Activated T-cell treated with anti-CD3 and anti-CD28 coated beads, Interleukin-2, amount 50 U/mL, for 24 hours (primary cell): ENCODE measurements at regions not wholly inside any gene's neighbourhood (a gene's known extent, or its start where the extent isn't known, plus 50 kb on each side); places are given as distances from the start of the nearest gene placed in this dataset.

Experiments
- DNase-seq: peaks from one replicate; pipeline ENCODE4 v3.0.0-alpha.2; 2020
- H3K27ac Mint-ChIP-seq: 2 replicates; pipeline ENCODE4 v1.8.0; 2020; ENCODE audit warnings: mild to moderate bottlenecking, mixed read lengths
- H3K27me3 Mint-ChIP-seq: 2 replicates; pipeline ENCODE4 v1.8.0; 2020; ENCODE audit warnings: mixed read lengths
- H3K36me3 Mint-ChIP-seq: 2 replicates; pipeline ENCODE4 v1.8.0; 2020; ENCODE audit warnings: low read depth, mixed read lengths
- H3K4me1 Mint-ChIP-seq: 2 replicates; pipeline ENCODE4 v1.8.0; 2020; ENCODE audit warnings: low read depth, mixed read lengths
- H3K4me3 Mint-ChIP-seq: 2 replicates; pipeline ENCODE4 v1.8.0; 2020; ENCODE audit warnings: mild to moderate bottlenecking, moderate library complexity, mixed read lengths
- H3K9me3 Mint-ChIP-seq: 2 replicates; pipeline ENCODE4 v1.8.0; 2020; ENCODE audit warnings: mixed read lengths

DNA sequence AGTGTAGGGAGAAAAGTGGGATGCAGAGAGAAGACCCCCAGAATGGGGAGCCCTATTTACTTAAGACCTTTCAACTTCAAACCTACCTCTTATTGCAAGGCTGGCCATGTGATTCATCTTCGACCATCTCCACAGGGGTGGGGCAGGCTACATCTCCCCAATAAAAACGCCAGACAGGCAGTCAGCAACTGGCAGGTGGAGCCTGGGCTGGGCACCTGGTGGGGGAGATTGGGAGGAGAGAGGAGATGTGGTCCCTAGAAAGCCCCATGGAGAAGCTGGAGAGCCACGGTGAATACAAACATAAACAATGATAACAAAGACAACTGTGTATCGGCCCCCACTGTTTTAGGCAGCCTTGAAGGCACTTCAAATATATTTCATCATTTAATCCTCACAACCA, 336.7 kb upstream of the PROX1 start:
- H3K9me3 Mint-ChIP-seq: no peaks in the 10 kb centered on the region
- H3K4me1 Mint-ChIP-seq: no peaks in the 10 kb centered on the region
- H3K4me3 Mint-ChIP-seq: no peak overlapping the region
- H3K27ac Mint-ChIP-seq: no peak overlapping the region
- peaks cover 11% of the 10 kb centered on the region for H3K27me3 Mint-ChIP-seq
- no peak for DNase-seq
- H3K36me3 Mint-ChIP-seq: no peaks in the 10 kb centered on the region

DNA sequence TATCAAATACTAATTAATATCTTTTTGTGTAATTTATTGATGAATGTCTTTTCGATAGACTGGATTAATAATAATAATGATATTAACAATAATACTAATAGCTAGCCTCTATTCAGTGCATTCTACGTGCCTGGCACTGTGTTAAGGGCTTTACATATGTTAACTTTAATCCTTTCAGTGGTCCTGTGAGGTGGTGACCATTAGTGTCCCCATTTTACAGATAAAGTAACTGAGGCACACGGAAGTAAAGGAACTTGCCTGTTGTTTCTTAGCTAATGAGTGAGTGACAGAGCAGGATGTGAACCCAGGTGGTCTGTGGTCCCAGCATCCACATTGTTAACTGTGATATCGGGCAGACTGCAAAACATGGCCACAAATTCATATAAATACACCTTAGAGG, 335.7 kb upstream of the PROX1 start:
- Mint-ChIP-seq H3K9me3 (no peaks in the 10 kb centered on the region), H3K27me3 (peaks cover 7% of the 10 kb centered on the region), H3K36me3 (no peaks in the 10 kb centered on the region), H3K4me3 (no peak overlapping the region), H3K27ac (no peak overlapping the region), H3K4me1 (no peaks in the 10 kb centered on the region)
- DNase-seq: no peak

DNA sequence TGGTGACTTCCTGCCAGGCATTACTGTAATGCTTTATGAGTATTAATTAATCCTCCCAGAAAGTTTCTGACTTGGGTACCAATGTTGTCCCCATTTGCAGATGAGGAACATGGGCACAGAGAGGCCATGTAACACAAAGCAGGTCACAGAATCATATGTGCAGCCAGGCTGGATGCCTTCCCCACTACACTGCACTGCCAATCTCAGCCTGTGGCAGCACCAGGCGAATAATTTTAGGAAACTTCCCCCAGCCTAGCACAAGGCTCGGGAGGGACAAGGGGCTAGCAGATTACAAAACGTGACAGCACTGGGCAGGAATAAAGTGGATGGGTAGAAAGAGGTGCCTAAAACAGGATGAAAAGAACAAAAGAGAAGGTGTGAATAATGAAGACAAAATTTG, 331.7 kb upstream of the PROX1 start:
- no peaks in the 10 kb centered on the region for H3K4me1 Mint-ChIP-seq
- no peaks in the 10 kb centered on the region for H3K9me3 Mint-ChIP-seq
- no peak overlapping the region for H3K4me3 Mint-ChIP-seq
- H3K27me3 Mint-ChIP-seq: no peaks in the 10 kb centered on the region
- DNase-seq: no peak
- H3K27ac Mint-ChIP-seq: no peak overlapping the region
- H3K36me3 Mint-ChIP-seq: no peaks in the 10 kb centered on the region

DNA sequence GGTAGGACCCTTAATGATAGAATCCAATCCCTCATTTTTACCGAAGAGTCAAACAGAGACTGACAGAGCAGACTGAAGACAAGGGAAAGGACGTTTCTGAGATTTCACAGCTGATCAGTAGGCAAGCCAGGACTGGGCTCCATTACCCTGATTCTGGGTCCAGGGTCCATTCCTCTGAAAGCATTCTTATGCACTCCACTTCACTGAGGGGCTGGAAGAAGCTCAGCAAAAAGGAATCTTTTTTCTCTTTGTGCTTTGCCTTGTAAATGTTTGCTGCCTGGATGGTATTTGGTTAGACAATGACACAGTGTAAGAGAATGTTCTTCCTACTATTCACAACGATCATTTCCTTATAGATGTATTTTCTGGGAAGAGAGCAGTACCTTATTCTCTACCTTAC, 331.3 kb upstream of the PROX1 start:
- no peaks in the 10 kb centered on the region for H3K4me1 Mint-ChIP-seq
- H3K4me3 Mint-ChIP-seq: no peak overlapping the region
- H3K9me3 Mint-ChIP-seq: no peaks in the 10 kb centered on the region
- no peaks in the 10 kb centered on the region for H3K36me3 Mint-ChIP-seq
- H3K27me3 Mint-ChIP-seq: no peaks in the 10 kb centered on the region
- H3K27ac Mint-ChIP-seq: no peak overlapping the region
- no peak for DNase-seq

DNA sequence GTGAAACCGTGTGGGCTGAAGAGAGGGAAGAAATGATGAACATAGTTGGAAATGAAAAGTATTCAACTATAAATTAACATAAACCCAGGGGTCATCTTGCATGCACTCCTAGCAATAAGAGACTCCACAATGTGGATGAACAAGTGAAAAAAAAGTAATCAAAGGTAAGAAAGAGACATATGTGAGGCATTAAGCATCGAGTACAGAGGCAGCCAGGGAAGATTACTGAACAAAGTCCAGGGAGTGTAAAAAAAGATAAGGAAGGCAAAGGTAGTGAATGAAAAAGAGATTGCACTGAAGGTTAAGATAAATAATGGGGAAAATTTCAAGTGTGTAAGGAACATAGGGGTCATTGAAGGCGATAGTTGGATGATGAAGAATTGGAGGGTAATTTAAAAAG, 330.8 kb upstream of the PROX1 start:
- no peak overlapping the region for H3K27ac Mint-ChIP-seq
- H3K4me1 Mint-ChIP-seq: no peaks in the 10 kb centered on the region
- H3K27me3 Mint-ChIP-seq: no peaks in the 10 kb centered on the region

DNA sequence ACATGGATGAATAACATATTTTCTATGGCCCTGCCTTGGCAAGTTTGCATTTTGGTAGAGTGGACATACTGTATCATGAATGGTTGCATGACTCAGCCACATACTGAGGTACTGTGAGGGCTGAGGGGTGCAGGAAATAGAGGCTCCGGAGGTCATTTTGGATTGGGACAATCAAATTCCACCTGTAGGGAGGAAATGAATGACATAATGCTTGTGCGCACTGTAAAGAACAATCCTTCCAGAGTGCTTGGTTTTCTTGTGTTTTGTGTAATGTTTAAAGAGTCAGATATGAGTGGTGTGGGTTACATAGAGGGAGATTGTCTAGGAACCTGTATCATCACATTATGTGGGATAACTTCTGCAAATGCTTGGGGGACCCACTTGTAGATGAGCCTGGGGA, 329.9 kb upstream of the PROX1 start:
- Mint-ChIP-seq H3K9me3 (no peaks in the 10 kb centered on the region), H3K4me3 (no peak overlapping the region), H3K4me1 (no peaks in the 10 kb centered on the region), H3K36me3 (no peaks in the 10 kb centered on the region), H3K27ac (no peak overlapping the region), H3K27me3 (peaks cover 4% of the 10 kb centered on the region)
- DNase-seq: no peak

More for the DNA sequence above, 330.8 kb upstream of the PROX1 start:
- H3K4me3 Mint-ChIP-seq: no peak overlapping the region
- no peak for DNase-seq
- no peaks in the 10 kb centered on the region for H3K9me3 Mint-ChIP-seq
- H3K36me3 Mint-ChIP-seq: no peaks in the 10 kb centered on the region

DNA sequence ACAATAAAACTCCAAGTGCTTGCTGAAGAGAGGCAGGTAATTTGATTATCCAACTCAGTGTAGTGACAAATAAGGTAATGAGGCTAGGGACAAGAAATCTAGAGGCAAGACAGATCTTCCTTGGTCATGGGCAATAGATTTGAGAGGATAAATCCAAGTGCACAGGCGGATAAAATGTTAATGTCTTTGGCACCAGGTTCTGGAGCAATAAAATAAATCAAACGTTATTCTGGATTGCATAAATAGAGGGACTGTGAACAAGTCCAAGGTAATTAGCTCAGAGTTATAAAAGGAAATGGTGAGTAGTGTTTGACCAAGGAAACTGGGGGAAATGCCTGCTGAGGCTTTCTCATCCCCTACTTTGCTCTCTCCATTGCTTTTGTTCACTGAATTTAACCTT, 329.3 kb upstream of the PROX1 start:
- no peak overlapping the region for H3K4me3 Mint-ChIP-seq
- H3K4me1 Mint-ChIP-seq: no peaks in the 10 kb centered on the region
- peaks cover 4% of the 10 kb centered on the region for H3K27me3 Mint-ChIP-seq
- H3K36me3 Mint-ChIP-seq: no peaks in the 10 kb centered on the region
- DNase-seq: no peak
- H3K9me3 Mint-ChIP-seq: no peaks in the 10 kb centered on the region
- no peak overlapping the region for H3K27ac Mint-ChIP-seq

DNA sequence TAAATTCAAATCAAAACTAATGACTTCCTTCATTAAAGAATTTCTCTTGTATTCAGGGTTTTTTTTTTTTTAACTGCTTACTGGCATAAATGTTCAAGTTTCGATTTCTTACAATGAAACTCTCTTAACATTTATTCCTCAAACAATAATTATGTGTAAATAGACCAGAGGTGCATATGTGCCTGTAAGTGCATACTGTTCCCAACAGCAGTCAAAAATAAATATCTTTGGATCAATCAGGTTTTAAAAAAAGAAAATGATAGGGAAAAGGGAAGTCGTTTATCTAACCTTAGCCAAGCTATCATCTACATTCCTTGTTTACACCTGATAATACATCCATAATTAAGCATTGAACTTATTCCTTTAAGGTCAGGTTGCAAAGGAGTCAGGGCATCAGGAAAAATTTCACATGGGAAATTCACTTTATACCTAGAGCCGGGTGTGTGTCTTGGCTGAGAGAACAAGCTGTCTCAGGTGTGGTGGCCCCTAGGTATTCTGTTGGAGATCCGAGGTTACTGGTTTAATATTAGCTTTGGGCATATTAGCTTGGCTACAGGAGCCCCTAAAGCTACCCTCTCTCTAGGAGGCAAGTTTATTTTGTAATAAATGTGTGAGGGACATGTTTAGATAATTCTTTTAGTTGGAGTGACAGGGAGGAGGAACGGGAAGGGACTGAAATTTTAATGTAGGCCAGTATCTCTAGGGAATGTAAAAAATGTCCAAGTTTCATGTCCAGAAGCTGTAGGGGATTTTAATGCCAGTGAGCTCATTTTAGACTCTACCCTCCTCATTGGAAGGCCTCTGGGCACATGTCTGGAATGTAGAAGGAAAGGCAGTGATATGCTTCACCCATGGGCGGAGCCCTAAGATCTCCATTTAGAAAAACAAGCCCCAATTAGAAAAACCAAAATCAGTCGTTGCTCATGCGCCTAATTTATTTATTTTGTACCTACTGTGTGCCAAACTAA, 327.9 kb upstream of the PROX1 start:
- no peak overlapping the region for H3K27ac Mint-ChIP-seq
- DNase-seq: no peak
- no peaks in the 10 kb centered on the region for H3K36me3 Mint-ChIP-seq
- no peak overlapping the region for H3K4me3 Mint-ChIP-seq
- H3K9me3 Mint-ChIP-seq: no peaks in the 10 kb centered on the region
- no peaks in the 10 kb centered on the region for H3K4me1 Mint-ChIP-seq
- H3K27me3 Mint-ChIP-seq: peaks cover 4% of the 10 kb centered on the region

DNA sequence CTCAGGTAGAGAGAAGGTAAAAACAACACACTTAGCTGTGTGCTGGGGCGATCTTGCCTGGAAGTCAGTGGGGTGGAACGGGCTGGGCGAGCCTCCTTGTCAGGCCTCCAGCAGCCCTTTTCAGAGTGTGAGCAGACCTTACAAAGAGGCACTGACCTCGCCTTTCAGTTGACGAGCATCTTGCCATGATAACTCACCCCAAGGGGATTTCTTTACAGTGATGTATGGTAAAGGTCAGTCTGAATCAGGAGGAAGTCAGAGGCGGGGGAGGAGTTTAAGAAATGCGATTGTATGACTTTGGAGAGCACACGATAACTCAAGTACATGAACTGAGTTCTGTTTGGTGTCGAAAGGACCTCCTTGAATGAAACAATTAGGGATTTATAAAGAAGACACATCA, 326.5 kb upstream of the PROX1 start:
- DNase-seq: no peak
- Mint-ChIP-seq H3K36me3 (no peaks in the 10 kb centered on the region), H3K4me3 (no peak overlapping the region)

DNA sequence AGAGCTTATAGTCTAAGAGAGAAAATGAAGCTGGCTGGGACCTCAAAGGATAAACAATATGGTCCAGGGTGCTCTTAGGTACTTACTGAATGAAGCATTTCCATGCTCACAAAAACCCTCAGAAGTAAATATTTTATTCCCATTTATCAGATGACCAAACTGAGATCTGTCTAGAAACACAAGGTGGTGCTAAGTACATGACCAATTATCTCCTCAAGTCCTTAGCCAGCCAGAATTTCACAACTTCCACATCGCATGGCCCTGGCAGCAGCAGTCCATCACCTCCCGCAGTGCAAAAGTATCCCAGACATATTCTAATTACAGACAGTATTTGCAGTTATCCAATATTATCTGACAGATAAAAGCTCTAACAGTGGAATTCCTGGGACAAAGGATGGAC, 321.7 kb upstream of the PROX1 start:
- H3K27me3 Mint-ChIP-seq: peaks cover 4% of the 10 kb centered on the region
- H3K9me3 Mint-ChIP-seq: no peaks in the 10 kb centered on the region
- H3K27ac Mint-ChIP-seq: no peak overlapping the region
- peaks cover 11% of the 10 kb centered on the region for H3K4me1 Mint-ChIP-seq
- H3K36me3 Mint-ChIP-seq: no peaks in the 10 kb centered on the region
- DNase-seq: no peak
- no peak overlapping the region for H3K4me3 Mint-ChIP-seq

More for the DNA sequence above, 326.5 kb upstream of the PROX1 start:
- H3K27me3 Mint-ChIP-seq: peaks cover 4% of the 10 kb centered on the region
- H3K27ac Mint-ChIP-seq: no peak overlapping the region
- H3K9me3 Mint-ChIP-seq: no peaks in the 10 kb centered on the region
- no peaks in the 10 kb centered on the region for H3K4me1 Mint-ChIP-seq

DNA sequence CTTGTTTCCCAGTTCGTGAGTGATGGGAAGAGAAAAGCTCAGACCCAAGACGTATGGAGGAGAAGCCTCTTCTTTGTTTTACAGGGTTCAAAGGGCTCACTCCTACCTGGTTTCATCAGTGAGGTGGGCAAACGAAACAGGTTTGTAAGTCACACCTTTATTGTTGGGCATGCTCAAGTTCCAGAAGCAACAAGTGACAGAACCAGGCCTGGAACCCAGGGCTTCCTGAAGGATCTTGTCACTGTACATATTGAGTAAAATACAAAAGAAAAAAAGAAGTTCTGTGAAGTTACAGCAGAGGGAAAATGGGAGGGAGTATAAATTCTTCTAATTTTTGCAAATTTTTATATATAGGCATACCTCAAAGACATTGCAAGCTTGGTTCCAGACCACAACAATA, 320.9 kb upstream of the PROX1 start:
- H3K4me3 Mint-ChIP-seq: no peak overlapping the region
- peaks cover 11% of the 10 kb centered on the region for H3K4me1 Mint-ChIP-seq
- no peak for DNase-seq
- no peaks in the 10 kb centered on the region for H3K9me3 Mint-ChIP-seq
- H3K27ac Mint-ChIP-seq: no peak overlapping the region
- peaks cover 4% of the 10 kb centered on the region for H3K27me3 Mint-ChIP-seq
- no peaks in the 10 kb centered on the region for H3K36me3 Mint-ChIP-seq

DNA sequence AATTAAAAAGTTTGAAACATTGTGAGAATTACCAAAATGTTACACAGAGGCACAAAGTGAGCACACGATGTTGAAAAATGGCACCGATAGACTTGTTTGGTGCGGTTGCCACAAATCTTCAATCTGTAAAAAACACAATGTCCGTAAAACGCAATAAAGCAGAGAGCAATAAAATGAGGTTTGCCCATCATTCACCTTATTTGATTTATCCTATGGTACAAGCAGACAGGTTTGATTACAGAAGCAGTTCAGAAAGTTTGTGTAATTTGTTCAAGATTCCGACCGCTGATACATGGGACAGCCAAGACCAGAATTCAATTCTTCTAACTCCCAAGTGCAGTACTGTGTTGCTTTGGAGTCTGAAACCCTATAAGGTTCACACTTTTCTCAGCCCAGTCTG, 318.3 kb upstream of the PROX1 start:
- no peaks in the 10 kb centered on the region for H3K27me3 Mint-ChIP-seq
- DNase-seq: no peak
- H3K4me1 Mint-ChIP-seq: peaks cover 11% of the 10 kb centered on the region
- H3K4me3 Mint-ChIP-seq: no peak overlapping the region
- no peaks in the 10 kb centered on the region for H3K36me3 Mint-ChIP-seq
- H3K9me3 Mint-ChIP-seq: no peaks in the 10 kb centered on the region
- no peak overlapping the region for H3K27ac Mint-ChIP-seq

DNA sequence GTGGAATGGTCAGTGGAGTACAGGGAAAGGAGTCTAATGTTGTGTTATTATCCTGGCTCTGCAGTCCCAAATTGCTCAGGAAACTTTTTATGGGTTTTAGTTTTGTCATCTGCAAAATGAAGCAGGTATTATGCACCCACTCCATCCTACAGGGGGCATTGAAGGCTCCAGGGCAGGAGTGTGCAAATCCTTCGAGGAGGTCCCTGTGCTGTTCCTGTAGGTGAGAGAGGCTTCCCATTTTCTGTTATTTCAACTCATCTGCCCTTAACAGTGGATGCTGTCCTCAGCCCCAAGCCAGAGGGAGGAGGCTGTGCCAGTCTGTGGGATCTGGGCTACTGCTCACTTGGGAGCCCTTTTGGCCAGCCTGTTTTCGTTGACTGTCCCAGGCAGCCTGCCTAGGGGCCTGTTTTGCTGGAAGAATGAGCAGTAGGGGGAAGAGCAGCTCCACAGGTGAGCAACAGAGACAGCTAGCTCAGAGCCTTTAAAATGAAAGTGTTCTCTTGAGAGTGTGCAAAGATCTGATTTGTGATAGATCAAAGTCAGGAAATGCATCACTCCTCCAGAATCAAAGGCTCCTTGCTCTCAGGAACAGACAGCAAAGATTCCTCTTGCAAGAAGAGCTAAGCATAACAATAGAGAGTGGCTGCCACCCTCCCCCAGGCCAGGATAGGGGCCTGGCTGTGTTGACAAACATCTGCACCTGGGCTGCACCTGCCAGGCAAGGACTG, 317.6 kb upstream of the PROX1 start:
- DNase-seq: no peak
- H3K4me3 Mint-ChIP-seq: no peak overlapping the region

DNA sequence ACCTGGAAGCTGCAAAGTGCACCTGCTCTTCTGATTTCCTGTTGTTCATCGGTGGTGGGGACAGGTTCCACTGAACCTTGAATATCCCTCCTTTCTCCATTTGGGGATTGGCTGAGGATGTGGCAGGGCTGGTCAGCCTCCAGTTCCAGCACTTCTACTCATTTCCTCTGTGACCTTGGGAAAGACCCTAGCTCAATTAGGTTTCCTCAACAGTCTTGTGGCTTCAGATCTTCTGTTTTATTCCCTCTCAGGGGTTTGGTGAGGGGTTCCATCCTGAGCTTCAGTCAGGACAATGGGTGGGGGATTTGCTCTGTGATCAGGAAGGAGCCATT, 317.1 kb upstream of the PROX1 start:
- Mint-ChIP-seq H3K4me3 (no peak overlapping the region), H3K9me3 (no peaks in the 10 kb centered on the region), H3K27ac (no peak overlapping the region), H3K27me3 (no peaks in the 10 kb centered on the region), H3K4me1 (peaks cover 11% of the 10 kb centered on the region), H3K36me3 (no peaks in the 10 kb centered on the region)
- DNase-seq: no peak

More for the DNA sequence above, 317.6 kb upstream of the PROX1 start:
- peaks cover 11% of the 10 kb centered on the region for H3K4me1 Mint-ChIP-seq
- no peaks in the 10 kb centered on the region for H3K27me3 Mint-ChIP-seq
- H3K9me3 Mint-ChIP-seq: no peaks in the 10 kb centered on the region
- H3K27ac Mint-ChIP-seq: no peak overlapping the region
- no peaks in the 10 kb centered on the region for H3K36me3 Mint-ChIP-seq

DNA sequence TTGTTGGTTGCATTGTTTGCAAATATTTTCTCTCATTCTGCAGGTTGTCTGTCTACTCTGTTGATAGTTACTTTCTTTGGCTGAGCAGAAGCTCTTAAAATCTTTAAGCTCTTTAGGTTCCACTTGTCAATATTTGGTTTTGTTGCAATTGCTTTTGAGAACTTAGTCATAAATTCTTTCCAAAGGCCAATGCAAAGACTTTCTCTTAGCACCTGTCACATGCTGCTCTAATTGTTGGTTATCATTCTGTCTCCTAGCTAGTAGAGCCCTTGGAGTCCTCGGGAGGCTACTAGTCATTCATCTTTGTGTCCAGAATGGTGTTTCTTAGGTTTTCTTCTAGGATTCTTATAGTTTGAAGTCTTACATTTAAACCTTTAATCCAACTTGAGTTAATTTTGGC, 312.7 kb upstream of the PROX1 start:
- Mint-ChIP-seq H3K36me3 (no peaks in the 10 kb centered on the region), H3K4me1 (peaks cover 9% of the 10 kb centered on the region), H3K27ac (no peak overlapping the region), H3K9me3 (peaks cover 2% of the 10 kb centered on the region), H3K4me3 (no peak overlapping the region), H3K27me3 (no peaks in the 10 kb centered on the region)
- DNase-seq: no peak
